NOMO-1 treated with dmso at 0.1 percent for 144 hours (cell line): ENCODE measurements at regions not wholly inside any gene's neighbourhood (a gene's known extent, or its start where the extent isn't known, plus 50 kb on each side); places are given as distances from the start of the nearest gene placed in this dataset.
"Not testable (repeated sequence)": the region's sequence is repeated elsewhere in the genome, so short reads cannot be mapped to it uniquely, and the experiment has no call there.

ENCODE experiments used
- DNase-seq: peaks from one replicate; lab custom pipeline; 2025; ENCODE audit not compliant: unreplicated experiment; lab: John Stamatoyannopoulos, UW

- no peak for DNase-seq
These were observed 597.2 kb downstream of the GOLGA6L6 start for GRCh38 chr15:19944261-19944888.

GRCh38 chr15:19943515-19943914 is 598.1 kb downstream of the GOLGA6L6 start:
- DNase-seq: no peak

GRCh38 chr15:19903281-19903680 is 638.3 kb downstream of the GOLGA6L6 start:
- not testable (repeated sequence) for DNase-seq

GRCh38 chr15:19902388-19902787 is 639.2 kb downstream of the GOLGA6L6 start:
- not testable (repeated sequence) for DNase-seq

GRCh38 chr15:19901414-19901813 is 640.2 kb downstream of the GOLGA6L6 start:
- DNase-seq: not testable (repeated sequence)

GRCh38 chr15:19899021-19899824 is 642.4 kb downstream of the GOLGA6L6 start:
- DNase-seq: no peak

GRCh38 chr15:19888811-19889210 is 652.8 kb downstream of the GOLGA6L6 start:
- DNase-seq: not testable (repeated sequence)

GRCh38 chr15:19844061-19844460 is 697.5 kb downstream of the GOLGA6L6 start:
- DNase-seq: not testable (repeated sequence)
